Esophagus muscularis mucosa (tissue), 3 donors: ENCODE measurements at regions not wholly inside any gene's neighbourhood (a gene's known extent, or its start where the extent isn't known, plus 50 kb on each side); places are given as distances from the start of the nearest gene placed in this dataset.

Experiments used
- CTCF ChIP-seq, 3 experiments: fragments of 200-600 bp in 2 of 3; fragments of 450-650 bp in 1 of 3; sonication (generic) in 2 of 3; IDR thresholded peaks; one replicate each; pipeline ENCODE4 v1.5.1; 2017 to 2019; ENCODE audit warnings: antibody characterized with exemption in 3 of 3, mild to moderate bottlenecking in 2 of 3, moderate library complexity in 1 of 3
- POLR2A ChIP-seq: fragments of 450-650 bp; IDR thresholded peaks from one replicate; pipeline ENCODE4 v1.6.1; 2017; ENCODE audit warnings: antibody characterized with exemption, moderate library complexity, mild to moderate bottlenecking, low read depth
- POLR2AphosphoS5 ChIP-seq, 2 donors: sonication (generic); formaldehyde crosslinking; IDR thresholded peaks; one replicate each; pipeline ENCODE4 v1.6.1; 2017; ENCODE audit warnings: antibody characterized with exemption in 2 of 2

GRCh38 chr5:110916381-110917049 lies 155.0 kb upstream of the TSLP start:
- TF ChIP-seq CTCF (IDR thresholded peaks at IDR 0.05) (no peak), POLR2AphosphoS5 (IDR thresholded peaks at IDR 0.05) (peak in 1 of 2 donors; percentile 15), POLR2A (no peak)
